ENCODE measurements at regions not wholly inside any gene's neighbourhood (a gene's known extent, or its start where the extent isn't known, plus 50 kb on each side); places are given as distances from the start of the nearest gene placed in this dataset.

DNA sequence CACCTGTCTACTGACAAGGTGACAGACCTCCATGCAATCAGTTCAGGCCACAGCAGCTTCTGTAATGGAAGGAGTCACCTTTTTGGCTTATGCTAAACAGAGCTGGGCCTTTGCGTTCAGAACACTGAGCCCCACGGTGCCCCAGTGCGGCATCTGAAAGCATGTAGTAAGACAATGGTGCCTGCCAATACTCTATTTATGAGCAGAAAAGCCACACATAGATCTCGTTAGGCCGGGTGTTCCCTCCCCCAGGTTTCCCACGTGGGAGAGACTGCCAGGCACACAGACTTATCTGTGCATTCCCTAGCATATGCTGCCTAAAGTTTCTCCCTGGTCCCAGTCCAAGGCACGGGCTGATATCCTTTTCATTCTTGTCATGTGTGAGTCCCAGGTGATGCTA, 150.9 kb downstream of the ACTR3 start:
- 76 to 78% methylated on average over 7 of the region's 7 CpGs for WGBS, 2 donors
- no peak overlapping the region for H3K4me3 ChIP-seq (ENCODE audit: low read depth, poor library complexity, severe bottlenecking)
- no peak for DNase-seq (ENCODE audit: low spot score in 2 of 2)
- TF ChIP-seq POLR2A (IDR thresholded peaks at IDR 0.05), result no peak
- TF ChIP-seq, protein P1, sequence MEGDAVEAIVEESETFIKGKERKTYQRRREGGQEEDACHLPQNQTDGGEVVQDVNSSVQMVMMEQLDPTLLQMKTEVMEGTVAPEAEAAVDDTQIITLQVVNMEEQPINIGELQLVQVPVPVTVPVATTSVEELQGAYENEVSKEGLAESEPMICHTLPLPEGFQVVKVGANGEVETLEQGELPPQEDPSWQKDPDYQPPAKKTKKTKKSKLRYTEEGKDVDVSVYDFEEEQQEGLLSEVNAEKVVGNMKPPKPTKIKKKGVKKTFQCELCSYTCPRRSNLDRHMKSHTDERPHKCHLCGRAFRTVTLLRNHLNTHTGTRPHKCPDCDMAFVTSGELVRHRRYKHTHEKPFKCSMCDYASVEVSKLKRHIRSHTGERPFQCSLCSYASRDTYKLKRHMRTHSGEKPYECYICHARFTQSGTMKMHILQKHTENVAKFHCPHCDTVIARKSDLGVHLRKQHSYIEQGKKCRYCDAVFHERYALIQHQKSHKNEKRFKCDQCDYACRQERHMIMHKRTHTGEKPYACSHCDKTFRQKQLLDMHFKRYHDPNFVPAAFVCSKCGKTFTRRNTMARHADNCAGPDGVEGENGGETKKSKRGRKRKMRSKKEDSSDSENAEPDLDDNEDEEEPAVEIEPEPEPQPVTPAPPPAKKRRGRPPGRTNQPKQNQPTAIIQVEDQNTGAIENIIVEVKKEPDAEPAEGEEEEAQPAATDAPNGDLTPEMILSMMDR (IDR thresholded peaks at IDR 0.05), result no peak
- intact Hi-C loops (cut with DNase I; ENCODE audit: low total_unique reads), result no loop called here

GRCh38 chr2:114044985-114045384, 155.1 kb downstream of the ACTR3 start:
- TF ChIP-seq, protein P1 (IDR thresholded peaks at IDR 0.05), result no peak
- no peak for TF ChIP-seq POLR2A (IDR thresholded peaks at IDR 0.05)
- no peak overlapping the region for H3K4me3 ChIP-seq (ENCODE audit: low read depth, poor library complexity, severe bottlenecking)
- intact Hi-C loops (cut with DNase I; ENCODE audit: low total_unique reads), result no loop called here
- WGBS, 2 donors, result 87 to 88% methylated on average over 5 of the region's 5 CpGs
- no peak for DNase-seq (ENCODE audit: low spot score in 2 of 2)

DNA sequence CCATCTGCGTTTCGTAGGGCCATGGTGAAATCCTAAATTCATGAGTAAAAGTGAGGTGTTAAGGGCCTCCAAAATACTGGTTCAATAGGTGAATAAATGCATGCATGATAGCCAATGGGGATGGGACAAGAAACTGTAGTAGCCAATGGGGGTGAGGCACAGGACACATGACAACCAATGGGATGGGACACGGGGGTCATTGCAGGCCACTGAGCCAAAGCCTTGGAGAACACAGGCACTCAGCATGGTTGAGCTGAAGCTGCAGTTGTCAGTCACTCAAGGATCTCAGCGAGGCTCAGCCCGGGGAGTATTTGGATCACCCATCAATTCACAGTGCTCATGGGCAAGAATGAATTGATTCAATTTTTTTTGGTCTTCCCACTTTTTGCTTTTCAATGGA, 156.5 kb downstream of the ACTR3 start:
- WGBS, 2 donors, result 80 to 92% methylated on average over 5 of the region's 5 CpGs
- H3K4me3 ChIP-seq (ENCODE audit: low read depth, poor library complexity, severe bottlenecking), result no peak overlapping the region
- intact Hi-C loops (cut with DNase I; ENCODE audit: low total_unique reads), result no loop called here
- DNase-seq (ENCODE audit: low spot score in 2 of 2), result no peak
- no peak for TF ChIP-seq POLR2A (IDR thresholded peaks at IDR 0.05)
- TF ChIP-seq, protein P1 (IDR thresholded peaks at IDR 0.05), result no peak

GRCh38 chr2:114046866-114047435, 157.1 kb downstream of the ACTR3 start:
- intact Hi-C loops (cut with DNase I; ENCODE audit: low total_unique reads), result no loop called here
- TF ChIP-seq, protein P1 (IDR thresholded peaks at IDR 0.05), result no peak
- TF ChIP-seq POLR2A (IDR thresholded peaks at IDR 0.05), result no peak
- 62 to 69% methylated on average over 3 of the region's 3 CpGs for WGBS, 2 donors
- no peak overlapping the region for H3K4me3 ChIP-seq (ENCODE audit: low read depth, poor library complexity, severe bottlenecking)
- no peak for DNase-seq (ENCODE audit: low spot score in 2 of 2)

GRCh38 chr2:114049280-114049679, 159.4 kb downstream of the ACTR3 start:
- intact Hi-C loops (cut with DNase I; ENCODE audit: low total_unique reads), result no loop called here
- WGBS, 2 donors, result 81 to 84% methylated on average over 4 of the region's 4 CpGs
- no peak overlapping the region for H3K4me3 ChIP-seq (ENCODE audit: low read depth, poor library complexity, severe bottlenecking)
- TF ChIP-seq, protein P1 (IDR thresholded peaks at IDR 0.05), result no peak
- no peak for TF ChIP-seq POLR2A (IDR thresholded peaks at IDR 0.05)
- no peak for DNase-seq (ENCODE audit: low spot score in 2 of 2)

DNA sequence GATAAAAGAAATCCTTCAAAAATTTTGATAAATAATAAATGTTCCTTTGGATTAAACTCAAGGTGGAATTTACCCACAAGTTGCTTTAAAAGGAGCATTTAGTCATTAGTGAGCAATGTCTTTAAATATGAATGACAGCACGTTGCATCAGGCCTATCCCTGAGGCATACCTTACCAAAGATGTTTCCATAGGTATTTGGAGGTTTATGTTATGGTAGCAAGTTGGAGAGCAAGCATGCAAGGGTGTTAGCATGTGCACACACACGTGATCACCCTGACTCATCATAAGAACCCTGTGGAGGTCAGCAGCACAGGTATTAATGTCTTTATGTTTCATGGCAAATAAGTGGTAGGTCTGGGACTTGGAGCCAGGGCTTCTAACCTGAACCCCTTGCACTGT, 159.9 kb downstream of the ACTR3 start:
- WGBS, 2 donors, result 57 to 59% methylated on average over 2 of the region's 2 CpGs
- intact Hi-C loops (cut with DNase I; ENCODE audit: low total_unique reads), result no loop called here

More for the DNA sequence above, 159.9 kb downstream of the ACTR3 start:
- TF ChIP-seq, protein P1 (IDR thresholded peaks at IDR 0.05), result no peak
- TF ChIP-seq POLR2A (IDR thresholded peaks at IDR 0.05), result no peak
- no peak for DNase-seq (ENCODE audit: low spot score in 2 of 2)
- no peak overlapping the region for H3K4me3 ChIP-seq (ENCODE audit: low read depth, poor library complexity, severe bottlenecking)

Data from lower leg skin (tissue), 4 donors.